ENCODE measurements at regions not wholly inside any gene's neighbourhood (a gene's known extent, or its start where the extent isn't known, plus 50 kb on each side); places are given as distances from the start of the nearest gene placed in this dataset.

GRCh38 chr2:224210286-224211180, 171.4 kb upstream of the SERPINE2 start:
- Histone ChIP-seq H3K27ac (no peak overlapping the region), H3K36me3 (no peaks in the 10 kb centered on the region), H3K27me3 (no peaks in the 10 kb centered on the region), H3K4me1 (no peaks in the 10 kb centered on the region), H3K9me3 (no peaks in the 10 kb centered on the region), H3K4me3 (no peak overlapping the region)
- WGBS, 2 donors (ENCODE audit: low coverage in 1 of 2): 78 to 92% methylated on average over 2 to 6 of the region's 6 CpGs
- no peak for DNase-seq
- in situ Hi-C loops (cut with MboI; ENCODE audit: low pct_ligation_motif_present in 1 of 4, low pct_unique_long_range_greater_than_20kb in 1 of 4, low sequenced_read_pairs in 3 of 4) (no loop called here), intact Hi-C loops (cut with DNase I; ENCODE audit: low total_unique reads) (no loop called here)
- no peak for TF ChIP-seq POLR2AphosphoS5 (IDR thresholded peaks at IDR 0.05)
- TF ChIP-seq EP300 (IDR thresholded peaks at IDR 0.05; ENCODE audit: low read depth): no peak
- no peak for TF ChIP-seq CTCF (IDR thresholded peaks at IDR 0.05)
- no peak for TF ChIP-seq POLR2A (IDR thresholded peaks at IDR 0.05)

GRCh38 chr2:224209555-224210285, 170.6 kb upstream of the SERPINE2 start:
- Histone ChIP-seq H3K27ac (no peak overlapping the region), H3K27me3 (no peaks in the 10 kb centered on the region), H3K4me1 (no peaks in the 10 kb centered on the region), H3K36me3 (no peaks in the 10 kb centered on the region), H3K9me3 (no peaks in the 10 kb centered on the region), H3K4me3 (no peak overlapping the region)
- WGBS, 2 donors (ENCODE audit: low coverage in 1 of 2): 86 to 88% methylated on average over 9 of the region's 9 CpGs
- no peak for DNase-seq
- intact Hi-C loops (cut with DNase I; ENCODE audit: low total_unique reads): no loop called here
- in situ Hi-C loops (cut with MboI; ENCODE audit: low pct_ligation_motif_present in 1 of 4, low pct_unique_long_range_greater_than_20kb in 1 of 4, low sequenced_read_pairs in 3 of 4): no loop called here
- no peak for TF ChIP-seq CTCF (IDR thresholded peaks at IDR 0.05)
- TF ChIP-seq EP300 (IDR thresholded peaks at IDR 0.05; ENCODE audit: low read depth): no peak

GRCh38 chr2:224208443-224208842, 169.4 kb upstream of the SERPINE2 start:
- no peak for DNase-seq
- no peak overlapping the region for H3K4me3 ChIP-seq
- H3K36me3 ChIP-seq: no peaks in the 10 kb centered on the region
- H3K4me1 ChIP-seq: no peaks in the 10 kb centered on the region
- in situ Hi-C loops (cut with MboI; ENCODE audit: low pct_ligation_motif_present in 1 of 4, low pct_unique_long_range_greater_than_20kb in 1 of 4, low sequenced_read_pairs in 3 of 4): no loop called here
- no peaks in the 10 kb centered on the region for H3K9me3 ChIP-seq
- no peak overlapping the region for H3K27ac ChIP-seq
- TF ChIP-seq CTCF (IDR thresholded peaks at IDR 0.05) (no peak), POLR2AphosphoS5 (IDR thresholded peaks at IDR 0.05) (no peak), POLR2A (IDR thresholded peaks at IDR 0.05) (no peak), EP300 (IDR thresholded peaks at IDR 0.05; ENCODE audit: low read depth) (no peak)
- no peaks in the 10 kb centered on the region for H3K27me3 ChIP-seq
- intact Hi-C loops (cut with DNase I; ENCODE audit: low total_unique reads): no loop called here
- 84% methylated on average over 1 of the region's 1 CpG; no CpG with 5 or more reads in 1 of the 2 donors for WGBS, 2 donors (ENCODE audit: low coverage in 1 of 2)

- Histone ChIP-seq H3K4me3 (no peak overlapping the region), H3K27ac (no peak overlapping the region), H3K9me3 (no peaks in the 10 kb centered on the region), H3K27me3 (no peaks in the 10 kb centered on the region), H3K36me3 (no peaks in the 10 kb centered on the region), H3K4me1 (no peaks in the 10 kb centered on the region)
- WGBS, 2 donors (ENCODE audit: low coverage in 1 of 2): 49 to 55% methylated on average over 3 of the region's 3 CpGs
- DNase-seq: no peak
- TF ChIP-seq EP300 (IDR thresholded peaks at IDR 0.05; ENCODE audit: low read depth) (no peak), CTCF (IDR thresholded peaks at IDR 0.05) (no peak), POLR2AphosphoS5 (IDR thresholded peaks at IDR 0.05) (no peak), POLR2A (IDR thresholded peaks at IDR 0.05) (no peak)
- intact Hi-C loops (cut with DNase I; ENCODE audit: low total_unique reads) (no loop called here), in situ Hi-C loops (cut with MboI; ENCODE audit: low pct_ligation_motif_present in 1 of 4, low pct_unique_long_range_greater_than_20kb in 1 of 4, low sequenced_read_pairs in 3 of 4) (no loop called here)
Observed at GRCh38 chr2:224208007-224208406, 168.9 kb upstream of the SERPINE2 start.

All from transverse colon (tissue), 4 donors.